Natural killer cell (primary cell): ENCODE measurements at regions not wholly inside any gene's neighbourhood (a gene's known extent, or its start where the extent isn't known, plus 50 kb on each side); places are given as distances from the start of the nearest gene placed in this dataset.

ENCODE experiments used
- ATAC-seq, 3 donors: fragments of 150-1000 bp in 2 of 3; fragments of 200-7000 bp in 1 of 3; cut with Tn5 transposase; 1 replicate in 1 of 3; 2 replicates in 2 of 3; pipeline ENCODE4 v1.10.0; 2021; ENCODE audit warnings: mild to moderate bottlenecking in 2 of 3, moderate library complexity in 2 of 3
- DNase-seq, 2 donors: peaks; one replicate each; pipeline versions ENCODE4 v3.0.0 to v3.0.0-alpha.2; 2013 to 2021; ENCODE audit warnings: mixed read lengths in 1 of 2
- H3K27ac ChIP-seq: one replicate; pipeline ENCODE4 v1.5.1; 2013; ENCODE audit warnings: mild to moderate bottlenecking, low read length
- H3K27me3 ChIP-seq: one replicate; pipeline ENCODE4 v1.6.1; 2013; ENCODE audit warnings: low read length; ENCODE audit not compliant: control insufficient read depth, insufficient read depth
- H3K36me3 ChIP-seq: one replicate; pipeline ENCODE4 v1.6.1; 2013; ENCODE audit warnings: low read length; ENCODE audit not compliant: control insufficient read depth, insufficient read depth
- H3K4me1 ChIP-seq: one replicate; pipeline ENCODE4 v1.6.1; 2013; ENCODE audit warnings: low read length; ENCODE audit not compliant: control insufficient read depth, insufficient read depth
- H3K4me3 ChIP-seq: one replicate; pipeline ENCODE4 v1.5.1; 2013; ENCODE audit warnings: low read length
- H3K9me3 ChIP-seq: one replicate; pipeline ENCODE4 v1.6.1; 2013; ENCODE audit warnings: low read length; ENCODE audit not compliant: control insufficient read depth, insufficient read depth
- H3K27ac Mint-ChIP-seq, 2 donors: one replicate each; pipeline ENCODE4 v1.8.0; 2022; ENCODE audit warnings: mild to moderate bottlenecking in 2 of 2, mixed read lengths in 2 of 2, moderate library complexity in 1 of 2
- H3K27me3 Mint-ChIP-seq, 2 donors: one replicate each; pipeline ENCODE4 v1.8.0; 2022; ENCODE audit warnings: low read depth in 2 of 2, mixed read lengths in 2 of 2
- H3K36me3 Mint-ChIP-seq: one replicate; pipeline ENCODE4 v1.8.0; 2022; ENCODE audit warnings: mixed read lengths
- H3K4me1 Mint-ChIP-seq, 2 donors: one replicate each; pipeline ENCODE4 v1.8.0; 2022; ENCODE audit warnings: mixed read lengths in 2 of 2
- H3K4me3 Mint-ChIP-seq: one replicate; pipeline ENCODE4 v1.8.0; 2022; ENCODE audit warnings: mild to moderate bottlenecking, moderate library complexity, mixed read lengths
- H3K9me3 Mint-ChIP-seq, 2 donors: one replicate each; pipeline ENCODE4 v1.8.0; 2022; ENCODE audit warnings: mixed read lengths in 2 of 2
- WGBS: methylation state at CpG from one replicate; pipeline ENCODE4 v1.1.7; 2013; ENCODE audit warnings: missing lambda C conversion rate; ENCODE audit not compliant: insufficient coverage; 5-methylcytosine and 5-hydroxymethylcytosine counted together
- intact Hi-C: fragments of 100-400 bp; cut with micrococcal nuclease; formaldehyde crosslinking; loops from one replicate; pipeline ENCODE4 v1.14.2; 2022
- TF ChIP-seq, protein P1 (sequence below): fragments of 200-600 bp; IDR thresholded peaks from one replicate; pipeline ENCODE4 v1.8.0; 2022; ENCODE audit warnings: antibody characterized with exemption

DNA sequence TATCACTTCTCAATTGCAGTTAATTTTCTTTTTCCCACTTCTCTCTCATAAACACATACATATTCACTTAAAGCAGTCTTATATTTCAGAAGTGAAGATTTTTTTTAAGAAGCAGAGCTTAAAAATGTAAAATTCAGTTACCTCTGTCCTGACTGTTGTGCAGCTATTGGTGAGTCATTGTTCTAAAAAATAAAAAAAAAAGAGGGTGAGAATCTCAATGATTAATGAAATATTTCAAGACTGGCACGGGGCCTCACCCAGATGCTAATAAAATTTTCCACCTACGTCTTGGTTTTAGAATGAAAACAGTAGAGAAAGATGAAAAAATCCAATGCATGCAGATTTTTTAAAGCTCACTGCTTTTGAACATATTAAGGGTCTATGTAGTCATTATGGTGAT lies 67.7 kb downstream of the RDH14 start:
- Mint-ChIP-seq H3K4me1 (no peaks in the 10 kb centered on the region), H3K36me3 (no peaks in the 10 kb centered on the region), H3K27me3 (peaks cover 9 to 13% of the 10 kb centered on the region in 2 donors), H3K27ac (no peak overlapping the region), H3K4me3 (no peak overlapping the region), H3K9me3 (no peaks in the 10 kb centered on the region)
- TF ChIP-seq, protein P1, sequence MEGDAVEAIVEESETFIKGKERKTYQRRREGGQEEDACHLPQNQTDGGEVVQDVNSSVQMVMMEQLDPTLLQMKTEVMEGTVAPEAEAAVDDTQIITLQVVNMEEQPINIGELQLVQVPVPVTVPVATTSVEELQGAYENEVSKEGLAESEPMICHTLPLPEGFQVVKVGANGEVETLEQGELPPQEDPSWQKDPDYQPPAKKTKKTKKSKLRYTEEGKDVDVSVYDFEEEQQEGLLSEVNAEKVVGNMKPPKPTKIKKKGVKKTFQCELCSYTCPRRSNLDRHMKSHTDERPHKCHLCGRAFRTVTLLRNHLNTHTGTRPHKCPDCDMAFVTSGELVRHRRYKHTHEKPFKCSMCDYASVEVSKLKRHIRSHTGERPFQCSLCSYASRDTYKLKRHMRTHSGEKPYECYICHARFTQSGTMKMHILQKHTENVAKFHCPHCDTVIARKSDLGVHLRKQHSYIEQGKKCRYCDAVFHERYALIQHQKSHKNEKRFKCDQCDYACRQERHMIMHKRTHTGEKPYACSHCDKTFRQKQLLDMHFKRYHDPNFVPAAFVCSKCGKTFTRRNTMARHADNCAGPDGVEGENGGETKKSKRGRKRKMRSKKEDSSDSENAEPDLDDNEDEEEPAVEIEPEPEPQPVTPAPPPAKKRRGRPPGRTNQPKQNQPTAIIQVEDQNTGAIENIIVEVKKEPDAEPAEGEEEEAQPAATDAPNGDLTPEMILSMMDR, result no peak
- intact Hi-C loops, result no loop called here
- Histone ChIP-seq H3K27me3 (no peaks in the 10 kb centered on the region), H3K36me3 (no peaks in the 10 kb centered on the region), H3K9me3 (no peaks in the 10 kb centered on the region), H3K4me1 (no peaks in the 10 kb centered on the region), H3K4me3 (no peak overlapping the region), H3K27ac (no peak overlapping the region)
- DNase-seq (no peak), ATAC-seq (no peak)
- no CpG with 5 or more reads among the region's 2 CpGs for WGBS

DNA sequence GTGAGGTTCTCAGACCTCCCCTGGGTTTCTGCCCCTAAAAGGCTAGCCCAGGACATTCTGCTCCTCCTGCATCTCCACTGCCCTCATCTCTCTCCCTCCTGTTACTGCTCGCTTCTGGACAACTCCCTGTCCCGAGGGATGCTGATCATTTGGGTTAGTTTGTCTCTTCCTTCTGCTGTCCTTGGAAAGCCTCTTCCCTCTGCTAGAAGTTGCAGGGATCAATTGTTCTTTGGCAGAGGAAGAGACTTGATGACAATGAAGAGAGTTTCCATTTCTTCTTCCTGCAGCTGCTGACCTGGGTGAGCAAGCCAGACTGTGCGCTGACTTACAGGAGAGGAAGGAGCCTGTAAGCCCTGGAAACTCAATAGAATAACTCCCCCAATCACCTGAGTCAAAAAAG lies 68.9 kb downstream of the RDH14 start:
- Mint-ChIP-seq H3K4me3 (no peak overlapping the region), H3K4me1 (no peaks in the 10 kb centered on the region), H3K36me3 (no peaks in the 10 kb centered on the region), H3K27me3 (peaks cover 7 to 16% of the 10 kb centered on the region in 2 donors), H3K9me3 (no peaks in the 10 kb centered on the region), H3K27ac (no peak overlapping the region)
- TF ChIP-seq, protein P1, result no peak
- intact Hi-C loops, result no loop called here
- no peaks in the 10 kb centered on the region for H3K36me3 ChIP-seq
- DNase-seq (no peak), ATAC-seq (no peak)
- WGBS, result 83% methylated on average over 3 of the region's 3 CpGs
- no peak overlapping the region for H3K4me3 ChIP-seq
- H3K27me3 ChIP-seq, result no peaks in the 10 kb centered on the region
- no peaks in the 10 kb centered on the region for H3K4me1 ChIP-seq
- no peak overlapping the region for H3K27ac ChIP-seq
- no peaks in the 10 kb centered on the region for H3K9me3 ChIP-seq

DNA sequence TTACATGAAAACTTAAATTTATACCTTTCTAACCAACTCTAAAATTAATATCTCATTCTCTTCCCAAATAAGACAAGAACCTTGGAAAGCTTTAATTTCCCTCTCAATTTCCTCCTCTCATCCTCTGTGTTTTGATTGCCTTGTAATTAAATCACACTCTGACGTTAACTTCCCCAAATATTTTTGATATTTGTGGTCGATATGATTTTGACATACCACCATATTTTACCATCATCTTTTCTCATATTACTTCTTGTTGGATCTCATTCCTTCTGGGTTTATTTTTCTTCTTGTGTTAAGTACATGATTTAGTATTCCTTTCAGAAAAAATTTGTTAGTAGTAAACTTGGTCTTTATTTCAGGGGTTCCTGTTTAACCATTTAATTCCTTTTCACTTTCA lies 69.6 kb downstream of the RDH14 start:
- Mint-ChIP-seq H3K4me3 (no peak overlapping the region), H3K27me3 (peaks cover 7 to 13% of the 10 kb centered on the region in 2 donors), H3K4me1 (no peaks in the 10 kb centered on the region), H3K27ac (no peak overlapping the region), H3K9me3 (no peaks in the 10 kb centered on the region), H3K36me3 (no peaks in the 10 kb centered on the region)
- intact Hi-C loops, result no loop called here
- ATAC-seq (no peak), DNase-seq (no peak)
- WGBS, result no CpG with 5 or more reads among the region's 2 CpGs
- Histone ChIP-seq H3K36me3 (no peaks in the 10 kb centered on the region), H3K27me3 (no peaks in the 10 kb centered on the region), H3K9me3 (no peaks in the 10 kb centered on the region), H3K27ac (no peak overlapping the region), H3K4me1 (no peaks in the 10 kb centered on the region), H3K4me3 (no peak overlapping the region)
- TF ChIP-seq, protein P1, result no peak

DNA sequence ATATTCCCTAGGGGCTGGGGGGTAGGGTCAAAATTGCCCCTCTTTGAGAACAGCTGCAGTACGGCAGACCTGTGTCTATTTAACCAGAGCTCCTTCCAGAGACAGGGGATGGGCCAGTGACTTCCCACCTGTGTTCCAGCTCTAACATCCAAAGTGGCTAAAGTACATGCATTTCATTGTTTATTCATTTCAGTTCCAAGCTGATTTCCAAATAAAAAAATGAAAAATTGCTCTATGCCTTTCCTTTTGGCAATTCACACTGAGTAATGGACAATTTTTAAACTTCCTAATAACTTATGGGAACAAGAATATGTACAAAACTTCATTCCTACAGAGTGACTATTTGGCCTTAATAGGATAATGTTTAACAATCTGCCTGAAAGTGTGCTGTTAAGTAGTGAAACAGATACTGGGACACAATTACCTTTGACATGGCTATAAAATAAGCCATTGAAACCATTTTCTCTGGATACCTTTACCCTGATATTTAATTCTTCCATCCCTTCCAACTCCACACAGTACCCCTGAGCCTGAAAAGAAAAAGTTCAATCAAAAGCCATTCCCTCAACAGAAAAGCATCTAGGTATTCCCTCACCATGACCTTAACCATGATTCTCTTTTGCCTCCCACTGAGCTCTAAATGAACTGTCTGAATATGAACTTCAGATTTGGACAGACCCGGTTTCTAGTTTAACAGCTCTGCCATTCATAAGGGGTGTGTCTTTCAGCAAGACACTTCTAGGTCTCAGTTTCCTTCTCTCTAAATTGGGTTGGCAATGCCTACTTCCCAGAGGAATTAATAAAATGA lies 73.1 kb downstream of the RDH14 start:
- H3K4me3 Mint-ChIP-seq, result no peak overlapping the region
- intact Hi-C loops, result no loop called here
- H3K4me1 ChIP-seq, result no peaks in the 10 kb centered on the region
- TF ChIP-seq, protein P1, result no peak
- no peak for DNase-seq
- H3K4me3 ChIP-seq, result no peak overlapping the region
- H3K27ac Mint-ChIP-seq, result no peak overlapping the region
- no peak overlapping the region for H3K27ac ChIP-seq
- ATAC-seq, result no peak
- H3K9me3 Mint-ChIP-seq, result no peaks in the 10 kb centered on the region
- H3K36me3 Mint-ChIP-seq, result no peaks in the 10 kb centered on the region
- peaks cover 2 to 7% of the 10 kb centered on the region in 2 donors for H3K27me3 Mint-ChIP-seq
- no peaks in the 10 kb centered on the region for H3K27me3 ChIP-seq
- no peaks in the 10 kb centered on the region for H3K9me3 ChIP-seq
- no peaks in the 10 kb centered on the region for H3K36me3 ChIP-seq
- 91% methylated on average over 2 of the region's 2 CpGs for WGBS
- H3K4me1 Mint-ChIP-seq, result no peaks in the 10 kb centered on the region
